ENCODE measurements at regions not wholly inside any gene's neighbourhood (a gene's known extent, or its start where the extent isn't known, plus 50 kb on each side); places are given as distances from the start of the nearest gene placed in this dataset.

DNA sequence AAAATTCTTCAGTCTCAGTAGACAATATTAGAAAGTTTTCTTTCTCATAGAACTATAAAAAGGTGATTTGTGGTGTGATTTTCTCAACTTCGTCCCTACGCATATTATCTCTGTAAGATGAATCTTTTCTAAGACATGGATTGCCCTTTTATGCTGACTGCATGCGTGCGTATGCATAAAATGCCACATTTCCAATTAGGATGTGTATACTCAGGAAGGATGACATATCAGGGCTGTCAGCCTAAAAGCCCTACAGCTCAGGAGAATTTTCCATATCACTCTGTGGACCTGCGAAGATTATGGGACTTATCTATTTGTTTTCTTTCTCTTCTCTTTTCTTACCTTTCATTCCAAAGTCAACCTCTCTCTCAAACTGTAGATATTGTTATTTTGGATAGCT, 166.5 kb upstream of the GPC6 start:
- TF ChIP-seq, protein P1, sequence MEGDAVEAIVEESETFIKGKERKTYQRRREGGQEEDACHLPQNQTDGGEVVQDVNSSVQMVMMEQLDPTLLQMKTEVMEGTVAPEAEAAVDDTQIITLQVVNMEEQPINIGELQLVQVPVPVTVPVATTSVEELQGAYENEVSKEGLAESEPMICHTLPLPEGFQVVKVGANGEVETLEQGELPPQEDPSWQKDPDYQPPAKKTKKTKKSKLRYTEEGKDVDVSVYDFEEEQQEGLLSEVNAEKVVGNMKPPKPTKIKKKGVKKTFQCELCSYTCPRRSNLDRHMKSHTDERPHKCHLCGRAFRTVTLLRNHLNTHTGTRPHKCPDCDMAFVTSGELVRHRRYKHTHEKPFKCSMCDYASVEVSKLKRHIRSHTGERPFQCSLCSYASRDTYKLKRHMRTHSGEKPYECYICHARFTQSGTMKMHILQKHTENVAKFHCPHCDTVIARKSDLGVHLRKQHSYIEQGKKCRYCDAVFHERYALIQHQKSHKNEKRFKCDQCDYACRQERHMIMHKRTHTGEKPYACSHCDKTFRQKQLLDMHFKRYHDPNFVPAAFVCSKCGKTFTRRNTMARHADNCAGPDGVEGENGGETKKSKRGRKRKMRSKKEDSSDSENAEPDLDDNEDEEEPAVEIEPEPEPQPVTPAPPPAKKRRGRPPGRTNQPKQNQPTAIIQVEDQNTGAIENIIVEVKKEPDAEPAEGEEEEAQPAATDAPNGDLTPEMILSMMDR (conservative IDR thresholded peaks at IDR 0.05): no peak
- TF ChIP-seq ZFX (IDR thresholded peaks at IDR 0.05): no peak

Data from C4-2B (cell line).